GM12874 (cell line): ENCODE measurements at regions not wholly inside any gene's neighbourhood (a gene's known extent, or its start where the extent isn't known, plus 50 kb on each side); places are given as distances from the start of the nearest gene placed in this dataset.

Source experiments
- CTCF ChIP-seq: IDR thresholded peaks from 2 replicates; pipeline ENCODE4 v1.5.1; 2011; ENCODE audit warnings: low read depth, mild to moderate bottlenecking, control low read depth, low read length, moderate library complexity; ENCODE audit not compliant: insufficient read depth

- no peak for TF ChIP-seq CTCF
Observed at GRCh38 chr1:5768014-5768413, 224.2 kb downstream of the NPHP4 start.

- TF ChIP-seq CTCF: no peak
Observed at GRCh38 chr1:5765997-5766913, 226.0 kb downstream of the NPHP4 start.

- no peak for TF ChIP-seq CTCF
Observed at GRCh38 chr1:5765483-5765882, 226.7 kb downstream of the NPHP4 start.

- TF ChIP-seq CTCF: no peak
Observed at GRCh38 chr1:5764959-5765358, 227.3 kb downstream of the NPHP4 start.

GRCh38 chr1:5764464-5764863 is 227.8 kb downstream of the NPHP4 start:
- no peak for TF ChIP-seq CTCF

- no peak for TF ChIP-seq CTCF
Observed at GRCh38 chr1:5763696-5764370, 228.4 kb downstream of the NPHP4 start.

- TF ChIP-seq CTCF: no peak
Observed at GRCh38 chr1:5758859-5759578, 233.2 kb downstream of the NPHP4 start.
